Natural killer cell (primary cell): ENCODE measurements at regions not wholly inside any gene's neighbourhood (a gene's known extent, or its start where the extent isn't known, plus 50 kb on each side); places are given as distances from the start of the nearest gene placed in this dataset.

Experiments
- ATAC-seq, 3 donors: fragments of 150-1000 bp in 2 of 3; fragments of 200-7000 bp in 1 of 3; cut with Tn5 transposase; 1 replicate in 1 of 3; 2 replicates in 2 of 3; pipeline ENCODE4 v1.10.0; 2021; ENCODE audit warnings: mild to moderate bottlenecking in 2 of 3, moderate library complexity in 2 of 3
- DNase-seq, 2 donors: peaks; one replicate each; pipeline versions ENCODE4 v3.0.0 to v3.0.0-alpha.2; 2013 to 2021; ENCODE audit warnings: mixed read lengths in 1 of 2
- H3K27ac ChIP-seq: one replicate; pipeline ENCODE4 v1.5.1; 2013; ENCODE audit warnings: mild to moderate bottlenecking, low read length
- H3K27me3 ChIP-seq: one replicate; pipeline ENCODE4 v1.6.1; 2013; ENCODE audit warnings: low read length; ENCODE audit not compliant: control insufficient read depth, insufficient read depth
- H3K36me3 ChIP-seq: one replicate; pipeline ENCODE4 v1.6.1; 2013; ENCODE audit warnings: low read length; ENCODE audit not compliant: control insufficient read depth, insufficient read depth
- H3K4me1 ChIP-seq: one replicate; pipeline ENCODE4 v1.6.1; 2013; ENCODE audit warnings: low read length; ENCODE audit not compliant: control insufficient read depth, insufficient read depth
- H3K4me3 ChIP-seq: one replicate; pipeline ENCODE4 v1.5.1; 2013; ENCODE audit warnings: low read length
- H3K9me3 ChIP-seq: one replicate; pipeline ENCODE4 v1.6.1; 2013; ENCODE audit warnings: low read length; ENCODE audit not compliant: control insufficient read depth, insufficient read depth
- H3K27ac Mint-ChIP-seq, 2 donors: one replicate each; pipeline ENCODE4 v1.8.0; 2022; ENCODE audit warnings: mild to moderate bottlenecking in 2 of 2, mixed read lengths in 2 of 2, moderate library complexity in 1 of 2
- H3K27me3 Mint-ChIP-seq, 2 donors: one replicate each; pipeline ENCODE4 v1.8.0; 2022; ENCODE audit warnings: low read depth in 2 of 2, mixed read lengths in 2 of 2
- H3K36me3 Mint-ChIP-seq: one replicate; pipeline ENCODE4 v1.8.0; 2022; ENCODE audit warnings: mixed read lengths
- H3K4me1 Mint-ChIP-seq, 2 donors: one replicate each; pipeline ENCODE4 v1.8.0; 2022; ENCODE audit warnings: mixed read lengths in 2 of 2
- H3K4me3 Mint-ChIP-seq: one replicate; pipeline ENCODE4 v1.8.0; 2022; ENCODE audit warnings: mild to moderate bottlenecking, moderate library complexity, mixed read lengths
- H3K9me3 Mint-ChIP-seq, 2 donors: one replicate each; pipeline ENCODE4 v1.8.0; 2022; ENCODE audit warnings: mixed read lengths in 2 of 2
- WGBS: methylation state at CpG from one replicate; pipeline ENCODE4 v1.1.7; 2013; ENCODE audit warnings: missing lambda C conversion rate; ENCODE audit not compliant: insufficient coverage; 5-methylcytosine and 5-hydroxymethylcytosine counted together
- intact Hi-C: fragments of 100-400 bp; cut with micrococcal nuclease; formaldehyde crosslinking; loops from one replicate; pipeline ENCODE4 v1.14.2; 2022
- TF ChIP-seq, protein P1 (sequence below): fragments of 200-600 bp; IDR thresholded peaks from one replicate; pipeline ENCODE4 v1.8.0; 2022; ENCODE audit warnings: antibody characterized with exemption

DNA sequence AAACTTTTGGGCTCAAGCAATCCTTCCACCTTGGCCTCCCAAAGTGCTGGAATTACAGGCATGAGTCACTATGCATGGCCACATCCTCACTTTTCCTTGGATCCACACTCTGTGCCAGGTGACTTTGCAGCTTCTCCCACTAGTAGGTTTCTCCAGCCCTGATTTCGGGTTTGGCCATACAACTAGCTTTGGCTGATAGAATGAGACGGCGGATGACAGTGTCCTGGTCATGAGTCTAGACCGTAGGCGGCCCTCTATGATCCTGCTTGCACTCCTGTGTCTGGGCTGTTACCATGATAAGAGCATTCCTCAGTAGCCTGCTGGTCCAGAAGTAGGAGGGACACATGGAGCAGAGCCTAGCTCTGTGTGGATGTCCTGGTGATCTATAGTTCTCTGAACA, 112.5 kb upstream of the KL start:
- H3K27ac Mint-ChIP-seq: no peak overlapping the region

DNA sequence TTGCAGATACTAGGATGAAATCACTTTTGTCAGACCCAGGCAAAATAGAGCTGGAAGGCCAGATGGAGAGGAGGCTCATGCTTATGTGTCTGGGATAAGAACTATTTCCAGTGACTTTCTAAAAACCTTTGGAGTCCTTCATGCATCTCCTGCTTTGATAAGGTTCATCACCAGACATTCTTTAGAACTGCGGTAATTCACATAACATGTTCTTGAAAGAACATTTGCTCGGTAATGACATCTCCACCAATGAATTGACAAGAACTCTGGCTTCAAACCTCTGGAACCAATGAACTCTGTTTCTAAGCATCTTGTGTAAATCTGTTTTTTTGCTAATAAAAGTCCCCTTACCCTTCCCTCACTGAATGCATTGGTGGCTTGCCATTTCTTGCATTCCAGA, 112.0 kb upstream of the KL start:
- H3K4me3 ChIP-seq: no peak overlapping the region
- WGBS: 100% methylated on average over 2 of the region's 2 CpGs
- peaks cover 0 to 11% of the 10 kb centered on the region in 2 donors for H3K4me1 Mint-ChIP-seq
- intact Hi-C loops: no loop called here
- no peaks in the 10 kb centered on the region for H3K27me3 Mint-ChIP-seq
- no peaks in the 10 kb centered on the region for H3K36me3 Mint-ChIP-seq
- no peak overlapping the region for H3K27ac Mint-ChIP-seq
- H3K9me3 ChIP-seq: no peaks in the 10 kb centered on the region
- no peak for ATAC-seq
- H3K36me3 ChIP-seq: no peaks in the 10 kb centered on the region
- no peaks in the 10 kb centered on the region for H3K4me1 ChIP-seq
- peaks cover 2 to 3% of the 10 kb centered on the region in 2 donors for H3K9me3 Mint-ChIP-seq
- no peak overlapping the region for H3K4me3 Mint-ChIP-seq
- no peak for DNase-seq
- H3K27me3 ChIP-seq: no peaks in the 10 kb centered on the region
- TF ChIP-seq, protein P1, sequence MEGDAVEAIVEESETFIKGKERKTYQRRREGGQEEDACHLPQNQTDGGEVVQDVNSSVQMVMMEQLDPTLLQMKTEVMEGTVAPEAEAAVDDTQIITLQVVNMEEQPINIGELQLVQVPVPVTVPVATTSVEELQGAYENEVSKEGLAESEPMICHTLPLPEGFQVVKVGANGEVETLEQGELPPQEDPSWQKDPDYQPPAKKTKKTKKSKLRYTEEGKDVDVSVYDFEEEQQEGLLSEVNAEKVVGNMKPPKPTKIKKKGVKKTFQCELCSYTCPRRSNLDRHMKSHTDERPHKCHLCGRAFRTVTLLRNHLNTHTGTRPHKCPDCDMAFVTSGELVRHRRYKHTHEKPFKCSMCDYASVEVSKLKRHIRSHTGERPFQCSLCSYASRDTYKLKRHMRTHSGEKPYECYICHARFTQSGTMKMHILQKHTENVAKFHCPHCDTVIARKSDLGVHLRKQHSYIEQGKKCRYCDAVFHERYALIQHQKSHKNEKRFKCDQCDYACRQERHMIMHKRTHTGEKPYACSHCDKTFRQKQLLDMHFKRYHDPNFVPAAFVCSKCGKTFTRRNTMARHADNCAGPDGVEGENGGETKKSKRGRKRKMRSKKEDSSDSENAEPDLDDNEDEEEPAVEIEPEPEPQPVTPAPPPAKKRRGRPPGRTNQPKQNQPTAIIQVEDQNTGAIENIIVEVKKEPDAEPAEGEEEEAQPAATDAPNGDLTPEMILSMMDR: no peak
- no peak overlapping the region for H3K27ac ChIP-seq

More for the DNA sequence above, 112.5 kb upstream of the KL start:
- WGBS: 93% methylated on average over 5 of the region's 5 CpGs
- TF ChIP-seq, protein P1: no peak
- no peak overlapping the region for H3K4me3 ChIP-seq
- intact Hi-C loops: no loop called here
- Mint-ChIP-seq H3K27me3 (no peaks in the 10 kb centered on the region), H3K9me3 (peaks cover 2 to 3% of the 10 kb centered on the region in 2 donors), H3K4me3 (no peak overlapping the region), H3K36me3 (no peaks in the 10 kb centered on the region), H3K4me1 (peaks cover 0 to 11% of the 10 kb centered on the region in 2 donors)
- no peaks in the 10 kb centered on the region for H3K9me3 ChIP-seq
- DNase-seq (no peak), ATAC-seq (no peak)
- no peaks in the 10 kb centered on the region for H3K36me3 ChIP-seq
- no peaks in the 10 kb centered on the region for H3K27me3 ChIP-seq
- no peak overlapping the region for H3K27ac ChIP-seq
- H3K4me1 ChIP-seq: no peaks in the 10 kb centered on the region

DNA sequence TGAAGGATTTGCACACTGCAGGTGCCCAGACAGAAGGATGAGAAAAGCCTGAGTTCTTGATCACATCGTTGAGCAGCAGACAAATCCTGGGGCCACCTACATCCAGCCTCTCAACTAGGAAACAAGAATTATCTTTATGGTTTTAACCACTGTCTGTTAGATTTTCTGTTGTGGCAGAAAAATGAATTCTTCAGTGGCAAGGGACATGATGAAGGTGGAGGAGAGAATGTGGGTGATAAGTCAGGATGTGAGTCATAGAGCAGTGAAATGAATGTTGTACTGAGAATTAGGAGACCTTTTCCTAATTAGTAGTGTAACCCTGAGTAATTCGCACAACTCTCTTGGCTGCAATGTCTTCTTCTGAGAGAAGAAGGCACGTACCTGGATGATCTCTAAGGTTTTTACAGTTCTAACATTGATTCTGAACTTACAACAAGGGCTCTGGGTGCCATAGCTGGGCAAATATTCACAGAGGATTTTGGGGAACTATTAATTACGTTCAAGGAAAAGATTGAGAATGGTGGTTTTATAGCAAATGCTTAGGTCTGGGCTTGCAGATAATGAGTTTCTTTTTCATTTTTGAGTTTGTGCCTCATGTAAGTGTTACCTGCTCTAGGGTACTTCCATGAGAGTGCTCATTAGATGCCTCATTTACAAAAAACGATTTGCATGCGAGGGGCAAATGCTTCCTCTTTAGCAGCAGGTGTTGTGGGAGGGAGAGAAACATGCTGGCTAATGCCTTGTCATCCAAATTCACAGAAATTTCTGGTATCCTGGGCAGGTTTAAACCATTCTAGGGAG, 111.0 kb upstream of the KL start:
- no peak overlapping the region for H3K27ac Mint-ChIP-seq
- Histone ChIP-seq H3K4me3 (no peak overlapping the region), H3K4me1 (no peaks in the 10 kb centered on the region), H3K27me3 (no peaks in the 10 kb centered on the region), H3K36me3 (no peaks in the 10 kb centered on the region), H3K9me3 (no peaks in the 10 kb centered on the region), H3K27ac (no peak overlapping the region)
- DNase-seq (no peak), ATAC-seq (peak in 1 of 3 donors; percentile 42)
- TF ChIP-seq, protein P1: no peak
- 32% methylated on average over 6 of the region's 6 CpGs for WGBS
- peaks cover 0 to 11% of the 10 kb centered on the region in 2 donors for H3K4me1 Mint-ChIP-seq
- H3K27me3 Mint-ChIP-seq: no peaks in the 10 kb centered on the region
- peaks cover 2 to 3% of the 10 kb centered on the region in 2 donors for H3K9me3 Mint-ChIP-seq
- intact Hi-C loops: no loop called here
- no peaks in the 10 kb centered on the region for H3K36me3 Mint-ChIP-seq
- no peak overlapping the region for H3K4me3 Mint-ChIP-seq

DNA sequence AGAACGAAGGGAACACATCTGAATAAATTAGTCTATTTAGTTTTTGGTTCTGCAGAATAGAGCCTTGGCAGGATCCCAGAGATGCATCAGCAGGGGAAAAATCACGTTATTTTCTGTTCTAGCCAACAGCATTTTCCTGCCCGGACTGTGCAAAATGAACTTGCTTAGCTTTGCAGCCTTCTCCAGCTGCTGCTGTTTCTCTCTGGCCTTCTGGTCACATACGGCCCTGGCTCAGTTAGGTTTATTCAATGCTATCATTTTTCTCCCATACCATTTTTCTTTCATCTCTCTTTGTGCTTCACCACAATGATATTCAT, 110.4 kb upstream of the KL start:
- Mint-ChIP-seq H3K27ac (no peak overlapping the region), H3K4me3 (no peak overlapping the region), H3K9me3 (peaks cover 2 to 3% of the 10 kb centered on the region in 2 donors), H3K27me3 (no peaks in the 10 kb centered on the region), H3K4me1 (peaks cover 0 to 11% of the 10 kb centered on the region in 2 donors), H3K36me3 (no peaks in the 10 kb centered on the region)
- ATAC-seq (no peak), DNase-seq (no peak)
- Histone ChIP-seq H3K27me3 (no peaks in the 10 kb centered on the region), H3K4me3 (no peak overlapping the region), H3K9me3 (no peaks in the 10 kb centered on the region), H3K4me1 (no peaks in the 10 kb centered on the region), H3K27ac (no peak overlapping the region), H3K36me3 (no peaks in the 10 kb centered on the region)
- intact Hi-C loops: no loop called here
- 51% methylated on average over 4 of the region's 4 CpGs for WGBS
- TF ChIP-seq, protein P1: no peak
